HEK293 (cell line): ENCODE measurements at regions not wholly inside any gene's neighbourhood (a gene's known extent, or its start where the extent isn't known, plus 50 kb on each side); places are given as distances from the start of the nearest gene placed in this dataset.

Source experiments
- CTCF ChIA-PET: fragments of 350-600 bp; formaldehyde crosslinking; extraction: SDS; loops from one replicate; lab custom pipeline; 2021; ENCODE audit warnings: antibody characterized with exemption; lab: Yijun Ruan, JAX
- POLR2A ChIA-PET: fragments of 300-600 bp; formaldehyde crosslinking; extraction: SDS; loops from one replicate; lab custom pipeline; 2020; ENCODE audit warnings: antibody characterized with exemption, inconsistent platforms; lab: Yijun Ruan, JAX
- H3K27ac ChIP-seq: fragments of 200-500 bp; sonication (Bioruptor generic); 2 replicates; pipeline ENCODE4 v1.5.1; 2014; ENCODE audit warnings: low read depth, low read length, control low read depth, inconsistent platforms; ENCODE audit errors: extremely low read depth
- H3K36me3 ChIP-seq, 2 experiments: fragments of 200-500 bp in 1 of 2; sonication (Bioruptor generic) in 1 of 2; 1 replicate in 1 of 2; 2 replicates in 1 of 2; pipeline ENCODE4 v1.5.1; 2014 to 2017; ENCODE audit warnings: inconsistent platforms in 2 of 2, low read length in 2 of 2; ENCODE audit not compliant: control insufficient read depth in 2 of 2, insufficient read depth in 1 of 2
- H3K4me1 ChIP-seq: fragments of 200-500 bp; sonication (Bioruptor generic); 2 replicates; pipeline ENCODE4 v1.5.1; 2014; ENCODE audit warnings: mild to moderate bottlenecking, low read length, inconsistent platforms; ENCODE audit not compliant: control insufficient read depth, insufficient read depth
- H3K4me3 ChIP-seq: 2 replicates; pipeline ENCODE4 v1.5.1; 2011; ENCODE audit warnings: low read depth, mild to moderate bottlenecking, control low read depth, low read length, moderate library complexity
- H3K9me3 ChIP-seq: fragments of 200-500 bp; sonication (Bioruptor generic); 2 replicates; pipeline ENCODE4 v1.5.1; 2014; ENCODE audit warnings: low read depth, low read length, inconsistent platforms; ENCODE audit not compliant: control insufficient read depth, insufficient read depth
- GLI2 ChIP-seq: fragments of 450-650 bp; formaldehyde crosslinking; IDR thresholded peaks from 2 replicates; pipeline ENCODE4; 2017; ENCODE audit warnings: missing biosample characterization, missing genetic modification characterization, low read depth, borderline replicate concordance
- INSM2 ChIP-seq: fragments of 450-650 bp; formaldehyde crosslinking; IDR thresholded peaks from 2 replicates; pipeline ENCODE4 v1.5.1; 2016; ENCODE audit warnings: missing biosample characterization, missing genetic modification characterization
- KLF7 ChIP-seq: fragments of 450-650 bp; formaldehyde crosslinking; IDR thresholded peaks from 2 replicates; pipeline ENCODE4 v1.5.1; 2016; ENCODE audit warnings: missing biosample characterization, missing genetic modification characterization, borderline replicate concordance
- MEIS1 ChIP-seq: sonication (generic); formaldehyde crosslinking; IDR thresholded peaks from 2 replicates; pipeline ENCODE4 v1.8.1; 2022; ENCODE audit warnings: missing genetic modification reagents, mild to moderate bottlenecking, borderline replicate concordance
- OSR2 ChIP-seq: fragments of 450-650 bp; formaldehyde crosslinking; IDR thresholded peaks from 2 replicates; pipeline ENCODE4 v1.5.1; 2016; ENCODE audit warnings: missing biosample characterization, missing genetic modification characterization
- SP2 ChIP-seq: fragments of 450-650 bp; formaldehyde crosslinking; IDR thresholded peaks from 2 replicates; pipeline ENCODE4 v1.5.1; 2016; ENCODE audit warnings: missing biosample characterization, missing genetic modification characterization
- YY2 ChIP-seq: fragments of 450-650 bp; formaldehyde crosslinking; IDR thresholded peaks from 2 replicates; pipeline ENCODE4 v1.5.1; 2016; ENCODE audit warnings: missing biosample characterization, missing genetic modification characterization
- ZBTB8A ChIP-seq: fragments of 450-650 bp; formaldehyde crosslinking; IDR thresholded peaks from 2 replicates; pipeline ENCODE4 v1.5.1; 2016; ENCODE audit warnings: missing biosample characterization, missing genetic modification characterization
- ZFP69B ChIP-seq: fragments of 450-650 bp; formaldehyde crosslinking; IDR thresholded peaks from 2 replicates; pipeline ENCODE4 v1.5.1; 2016; ENCODE audit warnings: missing biosample characterization, missing genetic modification characterization
- ZNF138 ChIP-seq: fragments of 450-650 bp; formaldehyde crosslinking; IDR thresholded peaks from 2 replicates; pipeline ENCODE4 v1.5.1; 2016; ENCODE audit warnings: missing biosample characterization, missing genetic modification characterization, borderline replicate concordance
- ZNF146 ChIP-seq: fragments of 450-650 bp; formaldehyde crosslinking; IDR thresholded peaks from 2 replicates; pipeline ENCODE4 v1.5.1; 2016; ENCODE audit warnings: missing biosample characterization, missing genetic modification characterization
- ZNF169 ChIP-seq: fragments of 450-650 bp; formaldehyde crosslinking; IDR thresholded peaks from 2 replicates; pipeline ENCODE4 v1.5.1; 2016; ENCODE audit warnings: missing biosample characterization, missing genetic modification characterization
- ZNF2 ChIP-seq: fragments of 450-650 bp; formaldehyde crosslinking; IDR thresholded peaks from 2 replicates; pipeline ENCODE4 v1.5.1; 2016; ENCODE audit warnings: missing biosample characterization, missing genetic modification characterization
- ZNF292 ChIP-seq: fragments of 450-650 bp; formaldehyde crosslinking; IDR thresholded peaks from 2 replicates; pipeline ENCODE4 v1.5.1; 2016; ENCODE audit warnings: low read depth, missing biosample characterization, missing genetic modification characterization, borderline replicate concordance
- ZNF335 ChIP-seq: fragments of 450-650 bp; formaldehyde crosslinking; conservative IDR thresholded peaks from 2 replicates; pipeline ENCODE4 v1.5.1; 2016; ENCODE audit warnings: missing biosample characterization, missing genetic modification characterization
- ZNF341 ChIP-seq: fragments of 450-650 bp; formaldehyde crosslinking; IDR thresholded peaks from 2 replicates; pipeline ENCODE4; 2016; ENCODE audit warnings: low read depth, missing biosample characterization, missing genetic modification characterization
- ZNF354C ChIP-seq: fragments of 450-650 bp; formaldehyde crosslinking; IDR thresholded peaks from 2 replicates; pipeline ENCODE4 v1.5.1; 2016; ENCODE audit warnings: missing biosample characterization, missing genetic modification characterization, low read depth, borderline replicate concordance
- ZNF366 ChIP-seq: fragments of 450-650 bp; formaldehyde crosslinking; conservative IDR thresholded peaks from 2 replicates; pipeline ENCODE4 v1.5.1; 2016; ENCODE audit warnings: missing biosample characterization, missing genetic modification characterization
- ZNF391 ChIP-seq: fragments of 450-650 bp; formaldehyde crosslinking; IDR thresholded peaks from 2 replicates; pipeline ENCODE4 v1.5.1; 2016; ENCODE audit warnings: low read depth, missing biosample characterization, missing genetic modification characterization, borderline replicate concordance
- ZNF398 ChIP-seq: fragments of 450-650 bp; formaldehyde crosslinking; IDR thresholded peaks from 2 replicates; pipeline ENCODE4 v1.5.1; 2017; ENCODE audit warnings: missing biosample characterization, missing genetic modification characterization
- ZNF404 ChIP-seq: fragments of 450-650 bp; formaldehyde crosslinking; IDR thresholded peaks from 2 replicates; pipeline ENCODE4 v1.5.1; 2017; ENCODE audit warnings: missing biosample characterization, missing genetic modification characterization
- ZNF473 ChIP-seq: fragments of 450-650 bp; formaldehyde crosslinking; IDR thresholded peaks from 2 replicates; pipeline ENCODE4 v1.5.1; 2017; ENCODE audit warnings: missing biosample characterization, missing genetic modification characterization
- ZNF530 ChIP-seq: fragments of 450-650 bp; formaldehyde crosslinking; IDR thresholded peaks from 2 replicates; pipeline ENCODE4 v1.5.1; 2016; ENCODE audit warnings: low read depth, missing biosample characterization, missing genetic modification characterization
- ZNF585B ChIP-seq: fragments of 450-650 bp; formaldehyde crosslinking; IDR thresholded peaks from 2 replicates; pipeline ENCODE4 v1.5.1; 2016; ENCODE audit warnings: missing biosample characterization, missing genetic modification characterization
- ZNF596 ChIP-seq: fragments of 450-650 bp; IDR thresholded peaks from 2 replicates; pipeline ENCODE4 v1.5.0; 2018; ENCODE audit warnings: missing biosample characterization, mild to moderate bottlenecking, missing genetic modification characterization, moderate library complexity
- ZNF626 ChIP-seq: fragments of 450-650 bp; sonication (Bioruptor Pico); formaldehyde crosslinking; IDR thresholded peaks from 2 replicates; pipeline ENCODE4 v1.5.1; 2018; ENCODE audit warnings: missing biosample characterization, missing genetic modification characterization, inconsistent platforms
- ZNF701 ChIP-seq: fragments of 450-650 bp; formaldehyde crosslinking; IDR thresholded peaks from 2 replicates; pipeline ENCODE4 v1.5.1; 2016; ENCODE audit warnings: missing biosample characterization, missing genetic modification characterization
- ZNF707 ChIP-seq: fragments of 450-650 bp; formaldehyde crosslinking; IDR thresholded peaks from 2 replicates; pipeline ENCODE4 v1.5.1; 2016; ENCODE audit warnings: missing biosample characterization, missing genetic modification characterization
- ZSCAN4 ChIP-seq: fragments of 450-650 bp; formaldehyde crosslinking; IDR thresholded peaks from 2 replicates; pipeline ENCODE4 v1.5.1; 2017; ENCODE audit warnings: missing biosample characterization, missing genetic modification characterization

GRCh38 chr4:28221536-28221935 lies 1360.9 kb downstream of the STIM2 start:
- Histone ChIP-seq H3K27ac (no peak overlapping the region), H3K9me3 (no peaks in the 10 kb centered on the region), H3K4me3 (no peak overlapping the region)
- POLR2A ChIA-PET: no interaction called here
- CTCF ChIA-PET: no interaction called here
- no peak for TF ChIP-seq ZNF398 (tag by site-specific recombination)
- no peak for TF ChIP-seq KLF7 (tag by site-specific recombination)
- TF ChIP-seq ZNF707: no peak
- no peak for TF ChIP-seq ZNF138 (tag by site-specific recombination)
- TF ChIP-seq ZNF335: no peak
- TF ChIP-seq ZNF2 (tag by site-specific recombination): no peak
- no peak for TF ChIP-seq OSR2 (tag by site-specific recombination)
- no peak for TF ChIP-seq ZNF701
- no peak for TF ChIP-seq ZNF366 (tag by site-specific recombination)
- TF ChIP-seq ZNF404 (tag by site-specific recombination): no peak
- no peak for TF ChIP-seq ZNF585B
- TF ChIP-seq ZNF596 (tag by site-specific recombination): no peak
- TF ChIP-seq ZNF341 (tag by site-specific recombination): no peak
- no peak for TF ChIP-seq ZNF391
- TF ChIP-seq ZBTB8A (tag by site-specific recombination): no peak
- TF ChIP-seq ZNF530 (tag by site-specific recombination): no peak
- no peak for TF ChIP-seq ZSCAN4
- TF ChIP-seq ZNF354C (tag by site-specific recombination): no peak
- TF ChIP-seq SP2 (tag by site-specific recombination): no peak
- TF ChIP-seq, all 188 proteins: peak for 0
- Histone ChIP-seq H3K4me1 (no peaks in the 10 kb centered on the region), H3K36me3 (no peaks in the 10 kb centered on the region)

- Histone ChIP-seq H3K36me3 (no peaks in the 10 kb centered on the region), H3K4me1 (no peaks in the 10 kb centered on the region), H3K9me3 (no peaks in the 10 kb centered on the region), H3K4me3 (no peak overlapping the region), H3K27ac (no peak overlapping the region)
- ChIA-PET CTCF (no interaction called here), POLR2A (no interaction called here)
- TF ChIP-seq ZNF146 (tag by site-specific recombination): no peak
- no peak for TF ChIP-seq ZNF169 (tag by site-specific recombination)
- no peak for TF ChIP-seq MEIS1 (CRISPR knock-in tag)
- TF ChIP-seq ZFP69B (tag by site-specific recombination): no peak
- TF ChIP-seq ZNF292: no peak
- no peak for TF ChIP-seq ZNF626 (tag by site-specific recombination)
- TF ChIP-seq INSM2: no peak
- TF ChIP-seq GLI2: no peak
- no peak for TF ChIP-seq ZNF473 (tag by site-specific recombination)
- no peak for TF ChIP-seq YY2 (tag by site-specific recombination)
Observed at GRCh38 chr4:28225050-28225449, 1364.4 kb downstream of the STIM2 start.
